ENCODE measurements at regions not wholly inside any gene's neighbourhood (a gene's known extent, or its start where the extent isn't known, plus 50 kb on each side); places are given as distances from the start of the nearest gene placed in this dataset.

DNA sequence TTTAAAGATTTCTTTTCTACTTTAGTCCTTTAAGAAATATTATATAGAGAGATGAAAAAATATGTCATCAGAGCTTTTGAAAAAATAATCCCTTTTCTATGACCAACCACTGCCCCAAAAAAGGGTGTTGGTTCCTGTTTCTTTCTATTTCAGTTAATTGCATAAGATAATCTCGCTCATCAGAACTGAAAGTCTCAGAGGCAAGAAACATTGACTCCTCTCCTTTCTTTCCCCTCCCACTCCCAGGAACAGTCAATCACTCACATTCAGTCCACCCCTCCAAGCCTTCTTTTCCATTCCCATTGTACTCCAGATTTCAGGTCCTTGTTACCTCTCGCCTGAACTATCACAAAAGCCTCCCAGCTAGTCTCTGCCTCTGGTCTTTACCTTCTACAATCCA lies 153.7 kb upstream of the ABI3BP start:
- TF ChIP-seq, protein P1, sequence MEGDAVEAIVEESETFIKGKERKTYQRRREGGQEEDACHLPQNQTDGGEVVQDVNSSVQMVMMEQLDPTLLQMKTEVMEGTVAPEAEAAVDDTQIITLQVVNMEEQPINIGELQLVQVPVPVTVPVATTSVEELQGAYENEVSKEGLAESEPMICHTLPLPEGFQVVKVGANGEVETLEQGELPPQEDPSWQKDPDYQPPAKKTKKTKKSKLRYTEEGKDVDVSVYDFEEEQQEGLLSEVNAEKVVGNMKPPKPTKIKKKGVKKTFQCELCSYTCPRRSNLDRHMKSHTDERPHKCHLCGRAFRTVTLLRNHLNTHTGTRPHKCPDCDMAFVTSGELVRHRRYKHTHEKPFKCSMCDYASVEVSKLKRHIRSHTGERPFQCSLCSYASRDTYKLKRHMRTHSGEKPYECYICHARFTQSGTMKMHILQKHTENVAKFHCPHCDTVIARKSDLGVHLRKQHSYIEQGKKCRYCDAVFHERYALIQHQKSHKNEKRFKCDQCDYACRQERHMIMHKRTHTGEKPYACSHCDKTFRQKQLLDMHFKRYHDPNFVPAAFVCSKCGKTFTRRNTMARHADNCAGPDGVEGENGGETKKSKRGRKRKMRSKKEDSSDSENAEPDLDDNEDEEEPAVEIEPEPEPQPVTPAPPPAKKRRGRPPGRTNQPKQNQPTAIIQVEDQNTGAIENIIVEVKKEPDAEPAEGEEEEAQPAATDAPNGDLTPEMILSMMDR (IDR thresholded peaks at IDR 0.05; ENCODE audit: control extremely low read depth, extremely low read depth, low read depth, missing control alignments) = no peak
- POLR2A ChIA-PET = no interaction called here
- no peak for DNase-seq (ENCODE audit: extremely low spot score)
- CTCF ChIA-PET = interaction anchor here (0.6 to 1.9 kb wide), 3 partner anchors 15 to 437 kb away, joined by 3 to 5 read pairs (median 4); no protein-coding TSS in a partner anchor

DNA sequence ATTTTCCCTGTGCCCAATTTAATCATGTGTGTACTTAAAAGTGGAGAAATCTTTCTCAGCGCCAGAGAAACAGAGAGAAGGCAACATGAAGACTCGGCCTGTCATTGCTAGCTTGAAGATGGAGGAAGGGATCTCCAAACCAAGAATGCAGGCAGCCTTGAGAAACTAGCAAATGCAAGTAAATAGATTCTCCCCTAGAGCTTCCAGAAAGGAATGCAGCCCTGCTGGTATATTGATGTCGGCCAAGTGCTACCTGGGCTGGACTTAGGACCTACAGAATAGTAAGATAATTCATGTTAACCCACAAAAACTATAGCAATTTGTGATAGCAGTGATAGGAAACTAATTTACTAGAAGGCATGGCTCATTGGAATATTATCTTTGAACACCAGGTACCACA lies 150.9 kb upstream of the ABI3BP start:
- TF ChIP-seq, protein P1 (IDR thresholded peaks at IDR 0.05; ENCODE audit: control extremely low read depth, extremely low read depth, low read depth, missing control alignments) = no peak
- ChIA-PET POLR2A (no interaction called here), CTCF (no interaction called here)
- DNase-seq (ENCODE audit: extremely low spot score) = no peak

DNA sequence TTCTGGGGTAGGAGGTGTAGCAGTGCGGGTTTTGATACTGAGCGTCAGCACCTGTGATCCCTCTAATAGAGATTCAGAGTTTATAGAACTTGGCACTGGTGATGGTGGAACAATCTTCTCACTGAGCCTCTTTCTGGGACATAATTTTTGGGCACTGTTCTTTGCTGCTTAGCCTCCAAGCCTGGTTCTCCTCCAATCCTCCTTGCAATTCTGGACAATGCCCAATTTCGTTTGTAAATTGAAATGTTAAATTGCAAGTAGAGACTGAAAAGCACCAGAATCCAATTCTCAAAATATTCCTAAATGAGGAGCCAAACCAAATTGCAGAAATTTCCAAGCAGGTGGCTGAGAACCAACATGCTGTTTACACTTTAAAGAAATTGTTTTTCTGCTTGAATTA lies 149.8 kb upstream of the ABI3BP start:
- POLR2A ChIA-PET = no interaction called here
- no peak for DNase-seq (ENCODE audit: extremely low spot score)
- TF ChIP-seq, protein P1 (IDR thresholded peaks at IDR 0.05; ENCODE audit: control extremely low read depth, extremely low read depth, low read depth, missing control alignments) = no peak
- CTCF ChIA-PET = no interaction called here

DNA sequence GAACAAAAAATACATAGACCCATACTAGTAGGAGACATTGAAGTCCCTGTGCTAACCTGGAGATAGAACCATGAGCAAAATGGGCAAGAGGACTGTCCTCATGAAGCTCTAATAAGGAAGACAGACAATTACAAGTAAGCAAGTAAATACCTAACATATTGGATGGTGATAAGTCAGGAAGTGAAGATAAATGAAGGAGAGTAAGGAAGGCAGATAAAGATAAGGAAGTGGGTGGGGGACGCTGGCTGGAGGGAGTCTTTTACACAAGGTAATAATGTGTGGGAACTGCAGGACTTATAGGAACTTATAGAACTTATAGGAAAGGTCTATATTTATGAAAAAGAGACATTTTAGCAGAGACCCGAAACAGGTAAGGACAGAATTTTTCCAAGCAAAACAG lies 148.9 kb upstream of the ABI3BP start:
- TF ChIP-seq, protein P1 (IDR thresholded peaks at IDR 0.05; ENCODE audit: control extremely low read depth, extremely low read depth, low read depth, missing control alignments) = no peak
- CTCF ChIA-PET = no interaction called here
- POLR2A ChIA-PET = no interaction called here
- DNase-seq (ENCODE audit: extremely low spot score) = no peak

DNA sequence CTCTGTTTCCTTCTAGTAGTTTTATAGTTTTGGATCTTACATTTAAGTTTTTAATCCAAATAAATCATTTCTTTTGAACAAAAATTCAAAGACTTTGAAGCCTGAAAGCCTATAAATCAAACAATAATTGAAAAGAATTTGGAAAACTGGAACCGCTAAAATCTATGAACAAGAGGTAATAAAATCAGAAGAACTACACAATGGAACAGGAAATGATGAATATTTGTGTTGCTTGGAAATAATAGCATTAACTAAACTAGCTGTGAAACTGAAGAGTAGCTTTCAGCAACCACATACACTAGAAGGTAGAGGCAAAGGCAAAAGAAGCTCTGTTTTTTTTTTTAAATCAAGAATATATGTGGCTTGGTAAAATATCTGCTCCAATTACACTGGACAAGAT lies 147.9 kb upstream of the ABI3BP start:
- ChIA-PET CTCF (no interaction called here), POLR2A (no interaction called here)
- TF ChIP-seq, protein P1 (IDR thresholded peaks at IDR 0.05; ENCODE audit: control extremely low read depth, extremely low read depth, low read depth, missing control alignments) = no peak
- no peak for DNase-seq (ENCODE audit: extremely low spot score)

DNA sequence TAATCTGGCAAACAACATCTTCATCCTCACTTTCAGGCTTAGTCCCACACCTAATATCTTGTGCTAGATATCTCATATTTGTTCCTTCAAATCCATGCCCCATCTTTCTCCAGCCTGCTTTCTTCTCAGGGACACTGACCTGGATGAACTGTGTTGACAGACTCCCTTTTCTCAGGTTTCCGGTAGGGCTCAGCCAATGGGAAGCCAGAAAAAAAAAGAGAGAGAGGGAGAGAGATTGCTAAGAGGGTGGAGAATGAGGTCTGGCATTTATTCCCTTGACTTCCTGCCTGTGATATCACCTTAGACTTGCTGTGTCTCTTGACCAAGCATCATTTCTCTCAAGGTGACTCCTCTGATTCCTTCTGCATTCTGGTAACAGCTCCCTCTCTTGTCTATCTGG lies 145.6 kb upstream of the ABI3BP start:
- no peak for DNase-seq (ENCODE audit: extremely low spot score)
- TF ChIP-seq, protein P1 (IDR thresholded peaks at IDR 0.05; ENCODE audit: control extremely low read depth, extremely low read depth, low read depth, missing control alignments) = no peak
- POLR2A ChIA-PET = no interaction called here
- CTCF ChIA-PET = no interaction called here

DNA sequence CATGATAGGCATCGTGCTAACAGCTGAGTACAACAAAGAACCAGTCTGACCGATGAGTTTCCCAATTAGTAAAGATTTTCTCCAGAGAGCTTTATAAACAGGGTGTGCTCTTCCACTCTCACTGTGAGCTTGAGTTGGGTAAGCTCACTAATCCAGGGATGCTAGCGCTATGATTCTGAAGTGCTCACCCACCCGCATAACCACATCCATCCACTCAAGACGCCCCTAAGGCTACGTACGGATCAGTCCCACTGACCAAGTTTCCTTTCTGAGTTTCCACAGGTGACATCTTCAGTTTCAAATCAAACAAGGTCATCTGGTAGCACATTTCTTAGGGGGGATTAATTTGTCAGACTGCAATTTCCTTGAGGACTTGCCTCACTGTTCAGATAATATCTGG lies 141.1 kb upstream of the ABI3BP start:
- CTCF ChIA-PET = no interaction called here
- TF ChIP-seq, protein P1 (IDR thresholded peaks at IDR 0.05; ENCODE audit: control extremely low read depth, extremely low read depth, low read depth, missing control alignments) = no peak
- POLR2A ChIA-PET = no interaction called here
- no peak for DNase-seq (ENCODE audit: extremely low spot score)
